Neural cell (in vitro differentiated cells): ENCODE measurements at regions not wholly inside any gene's neighbourhood (a gene's known extent, or its start where the extent isn't known, plus 50 kb on each side); places are given as distances from the start of the nearest gene placed in this dataset.

Experiments
- CTCF ChIP-seq: fragments of 450-650 bp; IDR thresholded peaks from 2 replicates; pipeline ENCODE4 v1.5.1; 2014; ENCODE audit warnings: antibody characterized with exemption, mild to moderate bottlenecking, moderate library complexity; ENCODE audit not compliant: poor library complexity, severe bottlenecking
- EP300 ChIP-seq: fragments of 450-650 bp; conservative IDR thresholded peaks from 2 replicates; pipeline ENCODE4 v1.6.1; 2014; ENCODE audit warnings: antibody characterized with exemption, mild to moderate bottlenecking, moderate library complexity; ENCODE audit not compliant: poor library complexity, severe bottlenecking
- EZH2 ChIP-seq: fragments of 200-600, 300-800 bp; shearing (Covaris generic), sonication (generic); IDR thresholded peaks from 2 replicates; pipeline ENCODE4 v1.6.1; 2014; ENCODE audit warnings: antibody characterized with exemption, low read length, borderline replicate concordance, mild to moderate bottlenecking; ENCODE audit not compliant: insufficient read depth, poor library complexity, severe bottlenecking
- MXI1 ChIP-seq: fragments of 450-650 bp; conservative IDR thresholded peaks from 2 replicates; pipeline ENCODE4 v1.6.1; 2014; ENCODE audit warnings: antibody characterized with exemption, mild to moderate bottlenecking; ENCODE audit not compliant: poor library complexity, severe bottlenecking
- POLR2AphosphoS5 ChIP-seq: IDR thresholded peaks from 2 replicates; pipeline ENCODE4 v1.6.1; 2012
- RAD21 ChIP-seq: fragments of 450-650 bp; conservative IDR thresholded peaks from 2 replicates; pipeline ENCODE4 v1.6.1; 2014; ENCODE audit warnings: antibody characterized with exemption, mild to moderate bottlenecking, moderate library complexity
- REST ChIP-seq: IDR thresholded peaks from 2 replicates; pipeline ENCODE4 v1.6.1; 2012; ENCODE audit warnings: borderline replicate concordance
- SMC3 ChIP-seq: fragments of 450-650 bp; conservative IDR thresholded peaks from 2 replicates; pipeline ENCODE4 v1.6.1; 2014; ENCODE audit warnings: antibody characterized with exemption, mild to moderate bottlenecking, moderate library complexity; ENCODE audit not compliant: poor library complexity
- TAF1 ChIP-seq: IDR thresholded peaks from 2 replicates; pipeline ENCODE4 v1.6.1; 2012; ENCODE audit warnings: low read depth

GRCh38 chr11:30707110-30707509, 121.0 kb upstream of the MPPED2 start:
- TF ChIP-seq EZH2 (no peak), CTCF (no peak), EP300 (no peak), REST (no peak), POLR2AphosphoS5 (no peak), TAF1 (no peak), RAD21 (no peak), MXI1 (no peak), SMC3 (no peak)
